ENCODE measurements at regions not wholly inside any gene's neighbourhood (a gene's known extent, or its start where the extent isn't known, plus 50 kb on each side); places are given as distances from the start of the nearest gene placed in this dataset.

- no peak for TF ChIP-seq ZNF776 (CRISPR knock-in tag; IDR thresholded peaks at IDR 0.05)
- TF ChIP-seq, protein P1, sequence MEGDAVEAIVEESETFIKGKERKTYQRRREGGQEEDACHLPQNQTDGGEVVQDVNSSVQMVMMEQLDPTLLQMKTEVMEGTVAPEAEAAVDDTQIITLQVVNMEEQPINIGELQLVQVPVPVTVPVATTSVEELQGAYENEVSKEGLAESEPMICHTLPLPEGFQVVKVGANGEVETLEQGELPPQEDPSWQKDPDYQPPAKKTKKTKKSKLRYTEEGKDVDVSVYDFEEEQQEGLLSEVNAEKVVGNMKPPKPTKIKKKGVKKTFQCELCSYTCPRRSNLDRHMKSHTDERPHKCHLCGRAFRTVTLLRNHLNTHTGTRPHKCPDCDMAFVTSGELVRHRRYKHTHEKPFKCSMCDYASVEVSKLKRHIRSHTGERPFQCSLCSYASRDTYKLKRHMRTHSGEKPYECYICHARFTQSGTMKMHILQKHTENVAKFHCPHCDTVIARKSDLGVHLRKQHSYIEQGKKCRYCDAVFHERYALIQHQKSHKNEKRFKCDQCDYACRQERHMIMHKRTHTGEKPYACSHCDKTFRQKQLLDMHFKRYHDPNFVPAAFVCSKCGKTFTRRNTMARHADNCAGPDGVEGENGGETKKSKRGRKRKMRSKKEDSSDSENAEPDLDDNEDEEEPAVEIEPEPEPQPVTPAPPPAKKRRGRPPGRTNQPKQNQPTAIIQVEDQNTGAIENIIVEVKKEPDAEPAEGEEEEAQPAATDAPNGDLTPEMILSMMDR (CRISPR knock-in tag; IDR thresholded peaks at IDR 0.05) = no peak
- TF ChIP-seq SUZ12 (IDR thresholded peaks at IDR 0.05; ENCODE audit: low read depth, low read length) = no peak
- TF ChIP-seq PHF8 (CRISPR knock-in tag; IDR thresholded peaks at IDR 0.05) = no peak
- no peak for TF ChIP-seq NAIF1 (CRISPR knock-in tag; IDR thresholded peaks at IDR 0.05; ENCODE audit: borderline replicate concordance)
- TF ChIP-seq RFX5 (IDR thresholded peaks at IDR 0.05; ENCODE audit: low read depth, low read length) = no peak
Observed at GRCh38 chr2:236345081-236345714, 81.0 kb upstream of the ASB18 start.
